HG02678 (cell line): ENCODE measurements at regions not wholly inside any gene's neighbourhood (a gene's known extent, or its start where the extent isn't known, plus 50 kb on each side); places are given as distances from the start of the nearest gene placed in this dataset.
"Not testable (repeated sequence)": the region's sequence is repeated elsewhere in the genome, so short reads cannot be mapped to it uniquely, and the experiment has no call there.

Experiments used
- ATAC-seq: cut with Tn5 transposase; IDR thresholded peaks from one replicate; pipeline ENCODE4 v1.9.1; 2021; ENCODE audit warnings: mild to moderate bottlenecking, moderate library complexity; ENCODE audit not compliant: unreplicated experiment

- ATAC-seq: no peak
Observed at GRCh38 chr13:33642374-33643065, 175.4 kb upstream of the RFC3 start.

- ATAC-seq: no peak
Observed at GRCh38 chr13:33644581-33645543, 173.1 kb upstream of the RFC3 start.

GRCh38 chr13:33645591-33646554, 172.1 kb upstream of the RFC3 start:
- ATAC-seq: no peak

GRCh38 chr13:33649212-33649878, 168.6 kb upstream of the RFC3 start:
- ATAC-seq: no peak

GRCh38 chr13:33651766-33652165, 166.2 kb upstream of the RFC3 start:
- no peak for ATAC-seq

- ATAC-seq: no peak
Observed at GRCh38 chr13:33657274-33657673, 160.7 kb upstream of the RFC3 start.

- no peak for ATAC-seq
Observed at GRCh38 chr13:33659466-33659865, 158.5 kb upstream of the RFC3 start.

GRCh38 chr13:33659894-33660293, 158.1 kb upstream of the RFC3 start:
- no peak for ATAC-seq

- ATAC-seq: no peak
Observed at GRCh38 chr13:33662392-33662791, 155.6 kb upstream of the RFC3 start.

GRCh38 chr13:33665626-33666175, 152.2 kb upstream of the RFC3 start:
- ATAC-seq: no peak

- ATAC-seq: no peak
Observed at GRCh38 chr13:33671560-33671959, 146.4 kb upstream of the RFC3 start.

- ATAC-seq: not testable (repeated sequence)
Observed at GRCh38 chr13:33672022-33672421, 145.9 kb upstream of the RFC3 start.

GRCh38 chr13:33676045-33676989, 141.6 kb upstream of the RFC3 start:
- peak; percentile 26 for ATAC-seq

GRCh38 chr13:33677215-33677614, 140.7 kb upstream of the RFC3 start:
- ATAC-seq: no peak

GRCh38 chr13:33678084-33678483, 139.9 kb upstream of the RFC3 start:
- ATAC-seq: no peak

GRCh38 chr13:33678906-33679657, 138.9 kb upstream of the RFC3 start:
- peak; percentile 91 for ATAC-seq

- no peak for ATAC-seq
Observed at GRCh38 chr13:33679658-33680012, 138.3 kb upstream of the RFC3 start.

- no peak for ATAC-seq
Observed at GRCh38 chr13:33682020-33682564, 135.9 kb upstream of the RFC3 start.
